GM21619 (cell line): ENCODE measurements at regions not wholly inside any gene's neighbourhood (a gene's known extent, or its start where the extent isn't known, plus 50 kb on each side); places are given as distances from the start of the nearest gene placed in this dataset.
"Not testable (repeated sequence)": the region's sequence is repeated elsewhere in the genome, so short reads cannot be mapped to it uniquely, and the experiment has no call there.

ENCODE experiments used
- ATAC-seq: cut with Tn5 transposase; IDR thresholded peaks from one replicate; pipeline ENCODE4 v1.9.1; 2021; ENCODE audit not compliant: unreplicated experiment

GRCh38 chr12:89230376-89231315, 121.7 kb downstream of the DUSP6 start:
- ATAC-seq = no peak

- no peak for ATAC-seq
Measured at GRCh38 chr12:89228491-89228890, 123.8 kb downstream of the DUSP6 start.

- no peak for ATAC-seq
Measured at GRCh38 chr12:89227774-89228173, 124.5 kb downstream of the DUSP6 start.

- peak; percentile 55 for ATAC-seq
Measured at GRCh38 chr12:89225808-89226411, 126.4 kb downstream of the DUSP6 start.

- ATAC-seq = peak; percentile 51
Measured at GRCh38 chr12:89225401-89225800, 126.9 kb downstream of the DUSP6 start.

- not testable (repeated sequence) for ATAC-seq
Measured at GRCh38 chr12:89222580-89222979, 129.7 kb downstream of the DUSP6 start.

GRCh38 chr12:89217472-89217871, 134.8 kb downstream of the DUSP6 start:
- ATAC-seq = no peak

- no peak for ATAC-seq
Measured at GRCh38 chr12:89216211-89216952, 135.9 kb downstream of the DUSP6 start.

- ATAC-seq = no peak
Measured at GRCh38 chr12:89215196-89215595, 137.1 kb downstream of the DUSP6 start.

- ATAC-seq = no peak
Measured at GRCh38 chr12:89213747-89214146, 138.6 kb downstream of the DUSP6 start.

GRCh38 chr12:89213139-89213538, 139.2 kb downstream of the DUSP6 start:
- no peak for ATAC-seq

- ATAC-seq = no peak
Measured at GRCh38 chr12:89212339-89212771, 139.9 kb downstream of the DUSP6 start.

GRCh38 chr12:89211456-89211855, 140.8 kb downstream of the DUSP6 start:
- ATAC-seq = no peak

GRCh38 chr12:89210277-89210676, 142.0 kb downstream of the DUSP6 start:
- no peak for ATAC-seq

- no peak for ATAC-seq
Measured at GRCh38 chr12:89208661-89209096, 143.6 kb downstream of the DUSP6 start.

- no peak for ATAC-seq
Measured at GRCh38 chr12:89206390-89206789, 145.9 kb downstream of the DUSP6 start.

- no peak for ATAC-seq
Measured at GRCh38 chr12:89205517-89205916, 146.8 kb downstream of the DUSP6 start.

- no peak for ATAC-seq
Measured at GRCh38 chr12:89203144-89203543, 149.2 kb downstream of the DUSP6 start.

GRCh38 chr12:89200217-89200616, 152.1 kb downstream of the DUSP6 start:
- ATAC-seq = no peak

GRCh38 chr12:89195470-89195869, 156.8 kb downstream of the DUSP6 start:
- no peak for ATAC-seq

GRCh38 chr12:89194683-89195082, 157.6 kb downstream of the DUSP6 start:
- no peak for ATAC-seq
